NOMO-1 treated with dmso at 0.1 percent for 144 hours (cell line): ENCODE measurements at regions not wholly inside any gene's neighbourhood (a gene's known extent, or its start where the extent isn't known, plus 50 kb on each side); places are given as distances from the start of the nearest gene placed in this dataset.
"Not testable (repeated sequence)": the region's sequence is repeated elsewhere in the genome, so short reads cannot be mapped to it uniquely, and the experiment has no call there.

ENCODE experiments used
- DNase-seq: peaks from one replicate; lab custom pipeline; 2025; ENCODE audit not compliant: unreplicated experiment; lab: John Stamatoyannopoulos, UW

- DNase-seq = peak; percentile 96
These were observed 74.9 kb upstream of the ARL4C start for GRCh38 chr2:234571620-234572407.

GRCh38 chr2:234570476-234570875 lies 73.6 kb upstream of the ARL4C start:
- DNase-seq = no peak

DNA sequence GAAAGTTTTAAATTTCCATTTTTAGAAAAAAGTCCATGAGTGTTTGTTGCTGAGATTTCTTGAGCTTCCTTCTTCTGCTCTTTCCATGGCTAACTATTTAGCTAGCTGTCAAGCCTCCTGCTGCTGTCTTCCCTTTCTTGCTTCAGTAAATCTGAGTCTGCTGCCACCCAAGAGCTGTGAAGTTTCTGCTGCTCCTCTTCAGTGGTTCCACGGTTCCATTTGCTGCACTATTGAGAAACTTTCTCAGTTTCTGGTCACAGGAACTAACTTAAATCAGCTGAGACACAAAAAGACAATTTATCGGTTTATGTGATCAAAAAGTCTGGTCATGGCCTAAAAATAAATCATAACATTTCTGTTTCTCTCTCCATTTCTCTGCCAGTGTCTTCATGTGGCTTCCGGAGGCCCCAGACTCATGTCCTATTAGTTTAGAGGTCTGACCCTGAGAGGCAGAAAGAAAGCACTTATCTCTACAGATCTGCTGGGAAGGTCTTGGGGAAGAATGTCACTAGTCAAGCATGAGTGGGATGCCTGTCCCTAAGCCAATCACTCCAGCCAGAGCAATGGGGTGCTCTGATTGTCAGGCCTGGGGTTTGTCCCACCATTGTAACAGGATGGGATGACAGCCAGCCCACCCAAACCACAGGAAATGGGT lies 73.0 kb upstream of the ARL4C start:
- DNase-seq = no peak

DNA sequence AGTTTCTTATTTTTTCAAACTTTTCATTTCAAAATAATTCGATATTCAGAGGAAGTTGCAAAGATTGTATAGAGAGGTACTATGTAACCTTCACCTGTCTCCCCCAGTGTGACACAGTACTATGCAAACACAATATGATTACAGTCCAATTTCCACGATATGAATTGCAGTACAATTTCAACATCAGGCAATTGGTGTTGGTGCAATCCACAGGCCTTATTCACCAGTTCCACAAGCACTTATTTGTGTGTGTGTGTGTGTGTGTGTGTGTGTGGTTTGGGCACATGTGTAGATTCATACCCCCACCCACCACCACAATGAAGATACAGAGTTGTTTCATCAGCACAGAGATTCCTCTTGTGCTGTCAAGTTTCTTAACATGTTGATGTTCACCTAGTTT lies 69.7 kb upstream of the ARL4C start:
- DNase-seq = no peak

DNA sequence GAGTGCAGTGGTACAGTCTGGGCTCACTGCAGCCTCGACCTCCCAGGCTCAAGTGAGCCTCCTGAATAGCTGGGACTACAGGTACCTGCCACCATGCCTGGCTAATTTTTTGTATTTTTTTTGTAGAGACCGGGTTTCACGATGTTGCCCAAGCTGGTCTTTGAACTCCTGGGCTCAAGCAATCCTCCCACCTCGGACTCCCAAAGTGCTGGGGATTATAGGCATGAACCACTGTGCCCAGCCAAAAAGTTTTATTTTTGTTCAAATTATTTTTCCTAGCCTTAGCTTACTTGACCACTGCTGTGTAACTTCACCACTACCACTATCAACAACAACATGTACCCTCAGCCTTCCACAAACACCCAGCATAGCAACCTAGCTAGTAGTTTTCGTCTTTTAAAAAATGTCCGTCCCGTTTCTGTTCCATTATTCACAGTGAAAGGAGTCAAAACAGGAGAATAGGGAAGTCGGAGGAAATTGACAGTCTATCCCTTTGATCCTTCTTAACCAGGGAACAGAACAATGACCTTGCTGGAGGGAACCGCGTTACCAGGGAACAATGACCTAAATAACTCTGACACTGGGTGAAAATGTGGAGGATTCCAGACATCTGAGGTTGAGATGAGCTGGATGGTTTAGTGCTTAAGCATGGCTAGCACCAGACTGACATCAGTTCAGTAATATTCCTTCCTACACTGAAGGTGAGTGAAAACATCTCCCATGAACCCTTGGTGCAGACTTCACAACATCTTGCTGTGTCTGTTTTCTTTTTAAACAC lies 69.2 kb upstream of the ARL4C start:
- DNase-seq = no peak

DNA sequence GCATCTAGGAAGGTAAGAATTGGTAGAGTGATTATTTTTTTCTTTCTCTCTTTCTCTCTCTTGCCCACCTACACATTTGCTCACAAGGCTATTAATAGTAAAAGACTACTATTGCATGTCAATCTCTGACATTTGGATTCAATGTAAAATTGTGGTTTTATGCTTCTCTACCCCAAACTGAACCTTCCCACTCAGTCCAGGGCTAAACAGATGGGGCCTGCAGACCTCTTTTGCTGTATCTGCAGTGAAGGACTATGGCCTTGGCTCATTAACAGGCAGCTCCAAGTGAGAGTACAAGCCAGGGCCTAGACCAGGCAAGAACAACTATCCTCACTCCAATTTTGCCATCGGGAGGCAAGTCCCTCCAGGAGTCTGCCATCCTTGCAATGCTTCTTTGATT lies 68.3 kb upstream of the ARL4C start:
- no peak for DNase-seq

DNA sequence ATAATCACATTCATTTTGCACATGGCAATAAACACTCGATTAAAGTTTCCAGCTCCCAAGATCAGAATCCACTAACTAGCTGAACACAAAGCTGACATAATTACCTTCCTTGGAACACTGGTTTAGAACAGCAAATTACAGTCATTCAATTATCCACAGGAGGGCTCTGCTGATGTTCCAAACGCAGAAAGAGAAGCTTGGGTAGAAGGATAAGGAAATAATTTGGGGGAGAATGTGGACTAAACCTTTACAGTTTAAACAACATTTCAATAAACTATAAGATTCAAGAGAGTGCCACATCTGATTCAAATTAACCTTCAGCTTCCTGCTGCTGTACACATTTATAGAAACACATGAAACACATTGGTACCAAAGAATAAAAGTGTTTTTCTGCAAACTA lies 67.8 kb upstream of the ARL4C start:
- DNase-seq = no peak

- no peak for DNase-seq
These were observed 62.7 kb upstream of the ARL4C start for GRCh38 chr2:234559609-234560008.

DNA sequence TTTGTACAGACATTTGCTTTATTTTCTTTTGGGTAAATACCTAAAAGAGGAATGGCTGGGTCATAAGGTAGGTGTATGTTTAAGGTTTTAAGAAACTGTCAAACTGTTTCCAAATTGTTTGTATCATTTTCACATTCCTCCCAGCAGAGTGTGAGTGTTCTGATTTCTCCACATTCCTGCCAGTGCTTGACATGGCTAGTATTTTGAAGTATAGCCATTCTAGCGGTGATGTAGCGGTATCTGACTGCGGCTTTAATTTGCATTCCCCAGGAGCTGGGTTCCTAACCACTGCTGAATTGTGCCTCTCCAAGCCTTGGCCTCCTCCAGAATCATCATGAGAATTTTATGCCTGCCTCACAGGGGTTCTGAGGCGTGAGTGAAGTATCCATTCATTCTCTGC lies 61.8 kb upstream of the ARL4C start:
- DNase-seq = no peak

DNA sequence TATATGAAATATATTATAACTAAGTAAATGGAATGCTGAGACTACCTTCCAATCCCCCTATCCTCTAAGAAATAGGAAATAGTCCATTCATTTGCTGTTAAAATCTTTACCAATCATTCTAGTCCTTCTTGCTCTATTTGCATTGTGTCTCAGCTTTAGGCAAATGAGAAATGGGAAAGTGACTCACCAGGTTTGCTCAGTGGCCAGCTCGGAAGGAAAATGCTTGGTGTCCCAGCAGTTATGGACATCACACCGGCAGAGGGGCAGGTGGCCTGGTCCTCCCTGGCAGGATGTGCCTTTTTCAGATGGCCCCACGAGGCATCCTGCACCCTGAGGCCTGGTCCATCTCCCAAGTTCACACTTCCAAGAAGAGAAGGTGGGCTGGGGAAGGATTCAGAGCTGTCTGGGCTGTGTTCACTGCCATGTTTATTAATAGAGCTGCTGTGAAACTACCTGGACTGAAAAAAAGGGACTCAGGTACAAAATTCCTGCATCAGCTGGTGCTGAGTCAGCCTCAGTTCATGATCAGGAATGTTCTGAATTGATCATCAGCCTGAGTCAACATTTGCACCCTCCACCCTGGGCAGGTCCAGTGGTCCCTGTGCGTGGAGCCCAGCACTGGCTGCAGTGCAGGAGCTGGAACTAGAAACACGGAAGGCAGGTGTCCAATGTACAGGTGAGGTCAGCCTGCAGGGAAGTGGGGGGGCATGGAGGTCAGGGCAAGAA lies 60.1 kb upstream of the ARL4C start:
- DNase-seq = no peak

DNA sequence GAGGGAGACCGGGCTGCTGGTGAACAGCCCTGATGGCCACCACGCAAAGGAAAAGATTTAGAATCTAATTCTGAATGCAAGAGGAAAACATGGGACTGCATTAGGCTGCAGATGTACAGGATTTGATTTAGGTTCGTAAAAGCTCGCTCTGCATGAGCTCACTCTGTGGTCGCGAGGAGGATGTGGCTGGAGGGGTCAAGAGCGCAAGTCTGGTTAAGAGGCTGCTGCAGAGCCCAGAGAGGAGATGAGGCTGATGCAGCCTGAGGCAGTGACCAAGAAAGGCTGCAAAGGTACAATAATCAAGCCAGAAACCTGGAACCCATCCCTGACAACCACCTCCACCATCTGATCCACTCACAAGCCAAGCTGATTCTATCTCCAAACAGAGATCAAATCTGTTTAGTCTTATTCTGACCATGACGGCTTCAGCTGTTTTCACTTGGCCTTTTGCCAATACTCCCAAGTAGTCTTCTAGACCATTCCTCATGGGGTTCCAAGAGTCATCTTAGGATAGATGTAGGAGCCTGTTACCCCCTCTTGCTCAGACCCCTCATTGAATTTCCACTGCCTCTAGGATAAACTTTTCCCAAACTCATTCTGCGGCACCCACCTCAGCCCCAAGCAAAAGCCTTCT lies 58.9 kb upstream of the ARL4C start:
- no peak for DNase-seq

GRCh38 chr2:234555161-234555560 lies 58.3 kb upstream of the ARL4C start:
- no peak for DNase-seq

- not testable (repeated sequence) for DNase-seq
These were observed 56.3 kb upstream of the ARL4C start for GRCh38 chr2:234553223-234553622.

DNA sequence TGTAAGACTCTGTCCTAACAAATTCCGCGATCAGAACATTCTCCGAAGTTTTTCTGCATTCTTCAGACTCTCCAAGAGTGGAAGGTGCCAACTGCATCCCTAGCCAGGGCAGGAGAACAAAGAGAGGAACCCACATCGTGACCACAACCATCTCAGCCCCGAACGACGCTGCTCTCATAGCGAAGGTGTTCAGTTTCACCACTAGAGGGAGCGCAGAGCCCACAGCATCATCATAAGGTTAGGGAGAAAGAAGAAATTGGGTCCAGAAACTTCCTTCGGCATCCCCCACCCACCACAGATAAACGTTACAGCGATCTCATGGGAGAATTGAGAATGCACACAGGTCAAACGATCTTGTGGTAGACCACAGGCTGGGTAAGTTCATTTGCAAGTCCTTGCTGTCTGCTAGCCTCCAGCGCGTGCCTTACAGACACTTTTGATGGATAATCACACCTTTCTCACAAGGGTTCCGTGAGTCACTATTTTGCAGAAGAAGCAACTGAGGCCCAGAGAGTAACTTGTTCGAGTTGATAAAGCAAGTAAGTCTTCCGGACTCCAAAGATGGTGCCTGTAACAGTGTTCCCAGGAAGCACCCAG lies 53.7 kb upstream of the ARL4C start:
- peak; percentile 57 for DNase-seq

- DNase-seq = no peak
These were observed 53.2 kb upstream of the ARL4C start for GRCh38 chr2:234550056-234550455.

DNA sequence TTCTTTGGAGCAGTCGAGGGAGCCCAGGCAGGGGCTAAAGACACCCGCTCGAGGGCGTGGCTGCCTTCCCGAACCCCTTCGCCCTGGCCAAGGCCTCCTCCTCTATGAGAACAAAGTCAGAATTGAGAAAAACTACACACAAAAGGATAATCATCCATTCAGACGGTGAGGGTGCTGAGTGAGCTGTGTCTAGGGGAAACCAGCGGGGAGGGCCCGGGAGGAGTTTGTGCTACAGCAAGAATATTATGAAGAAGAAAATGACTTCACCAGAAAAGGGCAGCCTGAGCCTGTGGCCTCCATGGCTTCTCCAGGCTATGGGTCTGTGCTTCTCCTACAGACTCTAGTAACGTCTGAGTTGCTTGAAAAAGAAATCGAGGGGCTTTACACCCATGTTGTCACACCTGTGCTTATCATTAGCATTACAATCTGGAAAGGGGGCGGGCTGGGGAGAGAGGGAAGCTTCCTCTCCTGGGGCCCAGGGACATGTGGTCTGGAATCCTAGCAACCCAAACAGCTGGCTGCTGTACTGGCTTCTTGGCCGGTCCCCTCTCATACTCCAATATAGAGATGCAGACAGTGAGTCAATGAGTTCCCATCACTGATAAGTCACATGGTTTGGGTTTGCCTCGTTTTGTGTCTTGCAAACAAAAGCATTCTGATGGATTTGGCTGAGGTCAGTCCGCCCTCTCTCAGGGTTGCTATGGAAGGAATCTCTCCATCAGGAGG lies 52.0 kb upstream of the ARL4C start:
- DNase-seq = no peak

DNA sequence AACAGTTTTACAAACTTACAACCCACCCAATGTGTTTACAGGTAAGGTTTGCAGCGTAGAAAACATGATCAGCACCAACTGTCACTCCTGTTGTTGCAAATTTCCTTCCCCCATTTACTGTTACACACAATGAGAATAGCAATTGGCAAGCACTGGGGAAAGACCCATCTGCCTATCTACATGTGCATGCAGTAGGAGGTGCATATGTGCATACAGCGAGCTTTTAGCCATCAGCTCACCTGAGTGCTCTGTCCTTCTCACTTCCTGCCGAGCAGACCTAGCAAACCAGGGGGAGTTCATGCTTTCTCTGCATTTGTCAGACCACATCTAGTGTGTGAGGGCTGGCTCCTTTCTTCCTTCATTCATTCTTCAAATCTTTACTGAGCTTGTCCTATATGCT lies 49.9 kb upstream of the ARL4C start:
- DNase-seq = no peak
